Panc1 (cell line): ENCODE measurements at regions not wholly inside any gene's neighbourhood (a gene's known extent, or its start where the extent isn't known, plus 50 kb on each side); places are given as distances from the start of the nearest gene placed in this dataset.

Experiments
- ATAC-seq: fragments of 200-7000 bp; cut with Tn5 transposase; 2 replicates; pipeline ENCODE4 v1.9.1; 2020; ENCODE audit warnings: mild to moderate bottlenecking, moderate library complexity
- BruUV-seq: library from RNA; stranded (reverse); fragments of 400-500 nt; replicated peaks from 2 replicates; lab custom pipeline; 2021; lab: Mats Ljungman, UMichigan
- CTCF ChIA-PET: fragments of 300-600 bp; sonication (Branson Sonifier 250); formaldehyde crosslinking; loops from one replicate; lab custom pipeline; 2022; ENCODE audit warnings: antibody characterized with exemption; lab: Charles Lee
- POLR2A ChIA-PET: fragments of 300-600 bp; sonication (Branson Sonifier 250); formaldehyde crosslinking; loops from one replicate; lab custom pipeline; 2022; ENCODE audit warnings: antibody characterized with exemption; lab: Charles Lee
- DNase-seq: peaks from one replicate; pipeline ENCODE4 v3.0.0-alpha.2; 2010; ENCODE audit warnings: low read depth, low spot score
- H3K27ac ChIP-seq: 2 replicates; pipeline ENCODE4 v1.5.1; 2011; ENCODE audit warnings: mild to moderate bottlenecking, low read length, inconsistent platforms
- H3K27me3 ChIP-seq: fragments of 200-500 bp; sonication (Bioruptor generic); 2 replicates; pipeline ENCODE4 v1.6.0; 2014; ENCODE audit warnings: low read length, inconsistent platforms; ENCODE audit not compliant: control insufficient read depth, insufficient read depth
- H3K36me3 ChIP-seq: fragments of 200-500 bp; sonication (Bioruptor generic); 2 replicates; pipeline ENCODE4 v1.5.1; 2014; ENCODE audit warnings: inconsistent platforms, mild to moderate bottlenecking, low read length, moderate library complexity; ENCODE audit not compliant: control insufficient read depth, insufficient read depth
- H3K4me1 ChIP-seq: 2 replicates; pipeline ENCODE4 v1.5.1; 2011; ENCODE audit warnings: inconsistent platforms, mild to moderate bottlenecking, low read length, moderate library complexity; ENCODE audit not compliant: control insufficient read depth, insufficient read depth
- H3K4me3 ChIP-seq, 2 experiments: 2 replicates each; pipeline ENCODE4 v1.5.1; 2011 to 2012; ENCODE audit warnings: low read depth in 2 of 2, low read length in 2 of 2, mild to moderate bottlenecking in 2 of 2, inconsistent platforms in 1 of 2, moderate library complexity in 1 of 2
- H3K9me3 ChIP-seq: fragments of 200-500 bp; sonication (Bioruptor generic); 2 replicates; pipeline ENCODE4 v1.5.1; 2014; ENCODE audit warnings: low read depth, mild to moderate bottlenecking, inconsistent platforms, low read length, moderate library complexity; ENCODE audit not compliant: control insufficient read depth, insufficient read depth
- POLR2AphosphoS5 ChIP-seq: IDR thresholded peaks from 2 replicates; pipeline ENCODE4 v1.6.1; 2012; ENCODE audit warnings: mild to moderate bottlenecking, low read depth, low read length, moderate library complexity
- SIN3A ChIP-seq: IDR thresholded peaks from 2 replicates; pipeline ENCODE4 v1.6.1; 2012; ENCODE audit warnings: low read depth, mild to moderate bottlenecking, low read length, moderate library complexity, borderline replicate concordance; ENCODE audit not compliant: insufficient read depth
- TCF7L2 ChIP-seq: IDR thresholded peaks from 2 replicates; pipeline ENCODE4 v1.6.1; 2011; ENCODE audit warnings: mild to moderate bottlenecking, low read depth, low read length, inconsistent platforms
- in situ Hi-C: cut with HindIII; loops from 2 replicates; pipeline ENCODE4 v1.10.0; 2016; ENCODE audit warnings: low sequenced_read_pairs, low pct_unique_long_range_greater_than_20kb
- intact Hi-C: fragments of 100-400 bp; cut with micrococcal nuclease; formaldehyde crosslinking; loops from one replicate; pipeline ENCODE4 v1.10.0; 2022; ENCODE audit not compliant: unreplicated experiment
- TF ChIP-seq, protein P1 (sequence below): fragments of 450-650 bp; IDR thresholded peaks from 2 replicates; pipeline ENCODE4 v1.5.1; 2017; ENCODE audit warnings: mild to moderate bottlenecking
- TF ChIP-seq, protein P2 (sequence below), 2 experiments: IDR thresholded peaks; 2 replicates each; pipeline ENCODE4 v1.6.1; 2011 to 2012; ENCODE audit warnings: low read depth in 2 of 2, control low read depth in 1 of 2, low read length in 1 of 2, mild to moderate bottlenecking in 1 of 2, moderate library complexity in 1 of 2; ENCODE audit not compliant: insufficient read depth in 1 of 2

DNA sequence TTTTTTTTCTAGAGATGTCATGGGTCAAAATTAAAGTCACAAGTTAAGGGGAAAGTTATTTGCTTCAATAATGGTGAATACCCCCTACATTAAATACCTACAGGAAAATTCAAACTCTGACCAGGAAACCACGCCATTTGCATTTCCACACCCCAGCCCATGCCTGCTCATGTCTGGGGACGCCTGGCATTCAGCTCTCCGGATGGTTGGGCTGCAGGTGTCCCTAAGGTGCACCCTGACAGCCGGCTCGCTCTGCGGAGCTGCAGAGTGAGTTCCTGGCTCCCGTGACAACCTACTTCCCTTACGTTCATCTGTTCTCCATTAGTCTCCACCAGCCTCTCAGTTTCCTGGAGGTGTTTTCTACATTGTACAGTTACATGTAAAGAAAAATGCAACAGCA is 122.7 kb upstream of the RIOK3 start:
- Histone ChIP-seq H3K9me3 (no peaks in the 10 kb centered on the region), H3K4me1 (no peaks in the 10 kb centered on the region), H3K4me3 (no peak overlapping the region), H3K36me3 (no peaks in the 10 kb centered on the region; the same call in 1 of the 2 replicates), H3K27ac (no peak overlapping the region), H3K27me3 (no peaks in the 10 kb centered on the region)
- CTCF ChIA-PET = no interaction called here
- TF ChIP-seq POLR2AphosphoS5 = no peak
- no peak for TF ChIP-seq TCF7L2
- TF ChIP-seq SIN3A = no peak
- TF ChIP-seq, protein P1, sequence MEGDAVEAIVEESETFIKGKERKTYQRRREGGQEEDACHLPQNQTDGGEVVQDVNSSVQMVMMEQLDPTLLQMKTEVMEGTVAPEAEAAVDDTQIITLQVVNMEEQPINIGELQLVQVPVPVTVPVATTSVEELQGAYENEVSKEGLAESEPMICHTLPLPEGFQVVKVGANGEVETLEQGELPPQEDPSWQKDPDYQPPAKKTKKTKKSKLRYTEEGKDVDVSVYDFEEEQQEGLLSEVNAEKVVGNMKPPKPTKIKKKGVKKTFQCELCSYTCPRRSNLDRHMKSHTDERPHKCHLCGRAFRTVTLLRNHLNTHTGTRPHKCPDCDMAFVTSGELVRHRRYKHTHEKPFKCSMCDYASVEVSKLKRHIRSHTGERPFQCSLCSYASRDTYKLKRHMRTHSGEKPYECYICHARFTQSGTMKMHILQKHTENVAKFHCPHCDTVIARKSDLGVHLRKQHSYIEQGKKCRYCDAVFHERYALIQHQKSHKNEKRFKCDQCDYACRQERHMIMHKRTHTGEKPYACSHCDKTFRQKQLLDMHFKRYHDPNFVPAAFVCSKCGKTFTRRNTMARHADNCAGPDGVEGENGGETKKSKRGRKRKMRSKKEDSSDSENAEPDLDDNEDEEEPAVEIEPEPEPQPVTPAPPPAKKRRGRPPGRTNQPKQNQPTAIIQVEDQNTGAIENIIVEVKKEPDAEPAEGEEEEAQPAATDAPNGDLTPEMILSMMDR = no peak
- TF ChIP-seq, protein P2, sequence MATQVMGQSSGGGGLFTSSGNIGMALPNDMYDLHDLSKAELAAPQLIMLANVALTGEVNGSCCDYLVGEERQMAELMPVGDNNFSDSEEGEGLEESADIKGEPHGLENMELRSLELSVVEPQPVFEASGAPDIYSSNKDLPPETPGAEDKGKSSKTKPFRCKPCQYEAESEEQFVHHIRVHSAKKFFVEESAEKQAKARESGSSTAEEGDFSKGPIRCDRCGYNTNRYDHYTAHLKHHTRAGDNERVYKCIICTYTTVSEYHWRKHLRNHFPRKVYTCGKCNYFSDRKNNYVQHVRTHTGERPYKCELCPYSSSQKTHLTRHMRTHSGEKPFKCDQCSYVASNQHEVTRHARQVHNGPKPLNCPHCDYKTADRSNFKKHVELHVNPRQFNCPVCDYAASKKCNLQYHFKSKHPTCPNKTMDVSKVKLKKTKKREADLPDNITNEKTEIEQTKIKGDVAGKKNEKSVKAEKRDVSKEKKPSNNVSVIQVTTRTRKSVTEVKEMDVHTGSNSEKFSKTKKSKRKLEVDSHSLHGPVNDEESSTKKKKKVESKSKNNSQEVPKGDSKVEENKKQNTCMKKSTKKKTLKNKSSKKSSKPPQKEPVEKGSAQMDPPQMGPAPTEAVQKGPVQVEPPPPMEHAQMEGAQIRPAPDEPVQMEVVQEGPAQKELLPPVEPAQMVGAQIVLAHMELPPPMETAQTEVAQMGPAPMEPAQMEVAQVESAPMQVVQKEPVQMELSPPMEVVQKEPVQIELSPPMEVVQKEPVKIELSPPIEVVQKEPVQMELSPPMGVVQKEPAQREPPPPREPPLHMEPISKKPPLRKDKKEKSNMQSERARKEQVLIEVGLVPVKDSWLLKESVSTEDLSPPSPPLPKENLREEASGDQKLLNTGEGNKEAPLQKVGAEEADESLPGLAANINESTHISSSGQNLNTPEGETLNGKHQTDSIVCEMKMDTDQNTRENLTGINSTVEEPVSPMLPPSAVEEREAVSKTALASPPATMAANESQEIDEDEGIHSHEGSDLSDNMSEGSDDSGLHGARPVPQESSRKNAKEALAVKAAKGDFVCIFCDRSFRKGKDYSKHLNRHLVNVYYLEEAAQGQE (IDR thresholded peaks at IDR 0.05; ENCODE audit: insufficient read depth in 1 of 2, low read depth in 2 of 2, low read length in 1 of 2) = no peak
- in situ Hi-C loops (no loop called here), intact Hi-C loops (no loop called here)
- BruUV-seq = no TSS peak
- ATAC-seq (no peak), DNase-seq (no peak)
- POLR2A ChIA-PET = no interaction called here

DNA sequence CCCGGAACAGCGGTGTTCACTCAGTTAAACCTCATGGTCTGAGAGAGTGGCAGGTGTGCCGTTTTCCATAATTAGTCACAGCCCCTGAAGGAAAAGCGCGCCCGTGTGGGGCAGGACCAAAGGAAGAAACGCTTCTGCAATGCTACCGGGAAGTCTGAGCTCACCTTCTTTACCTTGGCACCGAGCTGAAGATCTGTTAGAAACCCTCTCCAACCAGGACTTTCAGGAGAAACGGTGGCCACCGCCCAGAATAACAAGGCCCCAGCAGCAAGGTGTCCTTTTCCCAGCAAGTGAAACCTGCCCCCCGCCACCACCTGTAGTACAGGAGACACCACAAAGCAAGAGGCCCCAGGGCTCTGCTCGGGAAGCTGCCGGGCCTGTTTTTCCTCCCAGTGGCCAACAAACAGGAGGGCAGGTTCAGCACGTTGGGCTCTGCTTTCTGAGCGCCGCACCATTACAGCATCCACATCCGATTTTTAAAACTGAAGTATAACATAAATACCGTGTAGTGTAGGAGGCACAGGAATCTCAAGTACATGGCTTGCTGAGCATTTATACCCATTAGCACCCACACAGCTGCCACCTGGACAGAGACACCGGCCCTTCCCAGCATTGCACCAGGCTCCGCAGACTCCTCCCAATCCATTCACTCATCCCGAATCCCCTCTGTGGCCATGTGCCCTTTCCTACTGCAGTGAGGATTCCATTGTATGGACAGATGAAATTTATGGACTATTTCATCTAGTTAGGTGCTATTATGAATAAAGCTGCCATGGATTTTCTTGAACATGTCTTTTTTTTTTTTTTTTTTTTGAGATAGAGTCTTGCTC is 121.8 kb upstream of the RIOK3 start:
- Histone ChIP-seq H3K4me3 (no peak overlapping the region), H3K9me3 (no peaks in the 10 kb centered on the region), H3K36me3 (no peaks in the 10 kb centered on the region; the same call in 1 of the 2 replicates), H3K27ac (peak overlapping the region; percentile 20; the same call in 1 of the 2 replicates), H3K4me1 (no peaks in the 10 kb centered on the region), H3K27me3 (no peaks in the 10 kb centered on the region)
- in situ Hi-C loops = no loop called here
- POLR2A ChIA-PET = no interaction called here
- intact Hi-C loops = no loop called here
- BruUV-seq = no TSS peak
- ATAC-seq (no peak), DNase-seq (no peak)
- TF ChIP-seq, protein P1 = no peak
- CTCF ChIA-PET = no interaction called here
